Skin epidermis (tissue), 12 donors: ENCODE measurements at regions not wholly inside any gene's neighbourhood (a gene's known extent, or its start where the extent isn't known, plus 50 kb on each side); places are given as distances from the start of the nearest gene placed in this dataset.

Source experiments
- H3K27ac ChIP-seq, 21 experiments: fragments of 200-600 bp; sonication (generic) in 11 of 21; one replicate each; pipeline ENCODE4 v1.5.0; 2020; ENCODE audit warnings: mild to moderate bottlenecking in 3 of 21, inconsistent platforms in 2 of 21, moderate library complexity in 2 of 21
- H3K4me3 ChIP-seq, 7 experiments: fragments of 200-600 bp; sonication (generic) in 2 of 7; one replicate each; pipeline ENCODE4 v1.5.0; 2020; ENCODE audit warnings: inconsistent platforms in 2 of 7, mild to moderate bottlenecking in 2 of 7, moderate library complexity in 1 of 7

DNA sequence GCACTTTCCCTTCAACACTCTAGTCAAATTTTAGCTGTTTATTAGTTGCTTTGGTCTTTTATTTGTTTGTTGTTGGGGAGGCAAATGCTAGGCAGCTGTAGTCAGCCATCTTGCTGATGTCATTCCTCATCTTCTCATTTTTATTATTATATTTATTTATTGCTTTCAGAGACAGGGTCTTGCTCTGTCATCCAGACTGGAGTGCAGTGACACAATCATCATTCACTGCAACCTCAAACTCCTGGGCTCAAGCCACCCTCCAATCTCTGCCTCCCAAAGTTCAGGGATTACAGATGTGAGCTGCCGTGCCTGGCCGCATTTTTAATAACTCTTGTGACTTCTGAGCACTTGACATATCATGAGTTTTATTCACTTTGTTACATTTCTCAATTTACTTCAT, 441.4 kb downstream of the DIPK2A start:
- H3K27ac ChIP-seq = no peak overlapping the region
- H3K4me3 ChIP-seq = no peak overlapping the region

DNA sequence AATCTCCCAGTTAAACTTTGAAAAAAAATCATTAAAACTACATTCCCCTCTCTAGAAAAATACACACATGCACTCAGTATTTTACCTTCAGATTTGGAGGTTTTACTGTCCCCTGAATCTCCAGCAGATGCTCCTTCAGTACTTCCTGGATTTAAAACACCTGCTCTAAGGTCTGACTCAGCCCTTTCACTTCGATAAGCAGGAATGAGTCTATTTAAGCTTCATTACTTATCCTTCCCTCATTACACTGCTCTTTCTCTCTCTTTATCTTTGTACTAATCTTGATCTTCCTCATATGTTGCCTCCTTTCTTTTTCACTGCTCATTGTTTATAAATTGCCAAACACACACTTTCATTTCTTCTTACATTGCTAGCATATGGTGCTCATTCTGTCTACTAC, 443.9 kb downstream of the DIPK2A start:
- Histone ChIP-seq H3K27ac (no peak overlapping the region), H3K4me3 (no peak overlapping the region)

DNA sequence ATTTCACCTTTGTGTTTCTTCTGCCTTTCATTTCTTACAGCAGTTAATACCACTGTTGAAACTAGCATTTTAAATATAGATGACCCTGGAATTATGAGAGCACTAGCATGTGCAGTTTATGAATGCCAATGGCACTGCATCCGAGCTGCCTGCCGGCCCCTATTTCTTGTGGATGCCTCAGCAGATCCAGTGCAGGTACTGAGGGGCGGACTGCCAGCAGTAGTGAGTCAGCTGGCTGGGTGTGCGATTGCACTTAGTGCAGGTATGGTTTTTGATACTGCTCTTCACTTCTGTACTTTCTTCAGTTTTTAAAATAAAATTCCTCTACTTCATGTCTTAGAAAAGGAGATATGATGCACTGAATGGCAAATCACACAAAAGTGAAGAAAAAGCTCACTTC, 453.0 kb downstream of the DIPK2A start:
- Histone ChIP-seq H3K4me3 (no peak overlapping the region), H3K27ac (no peak overlapping the region)

DNA sequence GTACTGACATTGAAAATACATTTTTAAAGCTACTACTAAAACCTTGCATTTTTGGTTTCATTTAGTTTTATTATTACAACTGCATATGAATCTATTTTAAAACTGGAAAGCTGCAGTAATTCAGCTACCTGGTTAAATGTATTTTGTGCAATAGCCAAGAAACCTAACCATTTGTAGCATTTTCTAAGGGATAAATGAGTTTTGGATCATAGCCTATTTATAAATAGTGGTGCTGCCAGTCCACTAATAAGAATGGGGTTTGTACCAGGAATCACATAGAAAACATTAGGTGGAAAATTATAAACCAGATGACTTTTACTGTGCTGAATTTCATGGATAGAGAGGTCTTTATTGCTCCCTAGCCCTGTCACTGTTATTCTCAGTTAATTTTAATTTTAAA, 454.7 kb downstream of the DIPK2A start:
- H3K27ac ChIP-seq = no peak overlapping the region
- no peak overlapping the region for H3K4me3 ChIP-seq

DNA sequence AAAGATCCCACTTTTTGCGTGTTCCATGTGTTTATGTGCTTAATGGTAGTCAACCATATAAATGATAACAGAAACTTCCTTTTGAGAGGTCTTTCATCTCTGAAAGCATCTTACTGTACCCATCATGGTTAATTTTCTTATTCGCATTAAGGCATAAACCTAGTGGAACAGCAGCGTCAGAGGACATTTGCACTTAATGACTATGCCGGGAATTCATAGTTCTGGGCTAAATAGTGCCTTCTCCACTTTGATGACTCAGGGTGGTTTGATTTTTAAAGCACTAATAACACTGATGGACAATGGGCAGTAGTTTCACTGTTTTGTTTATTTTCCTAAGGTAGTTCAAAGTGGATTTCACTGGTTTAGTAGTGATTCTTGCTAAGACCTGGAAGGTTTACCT, 455.3 kb downstream of the DIPK2A start:
- Histone ChIP-seq H3K4me3 (no peak overlapping the region), H3K27ac (no peak overlapping the region)

DNA sequence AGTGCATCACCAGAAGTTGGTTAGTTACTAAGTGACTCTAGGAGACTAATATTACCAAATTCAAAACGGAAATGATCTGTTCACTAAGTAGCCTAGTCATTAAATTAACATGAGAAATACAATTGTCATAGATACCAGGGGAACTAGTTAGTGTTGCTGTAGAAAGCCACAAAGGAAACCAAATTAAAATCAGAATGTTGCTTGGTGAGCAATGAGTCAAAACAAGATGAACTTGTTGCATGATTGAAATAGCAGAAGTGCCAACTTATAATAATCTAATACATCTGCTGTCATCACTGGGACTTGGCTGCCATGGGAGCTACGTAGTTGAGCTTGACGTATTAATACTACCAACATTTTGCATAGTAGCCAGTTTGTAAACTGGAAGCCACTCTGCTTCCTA, 458.1 kb downstream of the DIPK2A start:
- no peak overlapping the region for H3K27ac ChIP-seq
- no peak overlapping the region for H3K4me3 ChIP-seq

DNA sequence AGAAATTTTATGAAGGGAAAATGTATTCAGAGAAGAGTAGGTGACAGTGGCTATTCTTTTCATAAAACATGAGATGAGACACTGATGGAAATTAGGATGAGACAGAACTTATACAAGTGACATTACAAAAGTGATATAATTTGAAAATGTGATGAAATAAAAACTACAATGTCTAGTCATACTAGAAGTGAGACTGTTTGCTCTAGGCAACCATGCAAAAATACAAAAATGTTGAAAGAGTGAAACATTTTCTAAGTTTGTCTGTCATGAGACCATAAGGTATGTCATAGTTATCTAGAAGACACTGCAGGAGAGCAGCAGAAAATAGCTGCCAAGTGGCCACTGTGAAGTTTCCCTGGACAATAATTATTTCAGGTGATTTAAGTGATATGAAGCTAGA, 459.5 kb downstream of the DIPK2A start:
- no peak overlapping the region for H3K27ac ChIP-seq
- H3K4me3 ChIP-seq = no peak overlapping the region

DNA sequence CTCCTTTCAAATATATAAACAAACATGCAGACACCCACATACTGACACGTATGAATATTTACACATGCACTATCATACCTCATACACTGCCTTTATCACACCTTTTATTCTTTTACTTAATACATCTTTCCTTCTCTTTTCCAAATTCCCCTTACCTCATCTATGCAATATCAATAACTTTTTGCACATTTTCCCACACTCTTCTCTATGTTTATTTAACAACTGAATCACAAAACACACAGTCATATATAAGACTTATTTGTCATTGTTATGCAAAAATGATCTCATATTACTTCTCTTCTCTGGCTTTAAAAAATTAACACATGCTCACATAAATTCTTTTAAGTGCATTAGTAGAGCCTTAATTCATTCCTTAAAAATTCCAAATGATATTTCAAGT, 461.4 kb downstream of the DIPK2A start:
- Histone ChIP-seq H3K4me3 (no peak overlapping the region), H3K27ac (no peak overlapping the region)

DNA sequence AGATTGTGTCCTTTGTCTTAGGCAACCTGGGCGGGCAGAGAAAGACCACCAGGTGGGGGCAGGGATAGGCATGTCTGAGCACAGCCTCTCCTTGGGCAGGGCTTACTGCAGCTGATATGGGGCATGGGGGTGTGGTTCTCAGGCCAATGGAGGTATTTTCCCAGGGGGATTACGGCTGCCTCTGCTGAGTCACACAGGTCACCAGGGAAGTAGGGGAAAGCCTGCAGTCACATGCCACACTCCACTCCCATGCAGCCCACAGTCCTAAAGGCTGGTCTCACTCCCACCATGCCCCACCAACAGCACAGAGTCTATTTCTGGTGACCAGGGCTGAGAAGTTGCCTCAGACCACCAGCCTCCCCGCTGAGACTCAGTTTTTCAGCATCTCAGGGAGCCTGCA, 466.4 kb downstream of the DIPK2A start:
- Histone ChIP-seq H3K4me3 (no peak overlapping the region), H3K27ac (no peak overlapping the region)

DNA sequence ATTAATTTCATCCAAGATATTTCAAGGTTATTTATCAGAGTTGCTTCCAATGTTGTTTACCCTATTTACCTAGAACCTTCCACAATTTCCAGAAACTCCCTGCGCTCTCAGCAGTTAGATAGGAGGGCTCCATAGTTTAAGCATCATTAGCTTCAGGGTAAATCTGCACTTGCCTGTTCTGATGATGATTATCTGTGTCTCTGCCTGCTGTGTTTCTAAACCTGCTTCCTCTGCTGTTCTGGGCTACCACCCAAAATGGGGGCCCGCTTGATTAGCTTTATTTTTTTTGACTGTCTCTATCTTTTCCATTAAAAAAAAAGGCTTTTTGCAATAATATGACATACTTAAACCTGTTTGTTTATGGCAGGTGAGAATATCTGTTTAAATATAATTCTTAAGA, 472.4 kb downstream of the DIPK2A start:
- no peak overlapping the region for H3K27ac ChIP-seq
- no peak overlapping the region for H3K4me3 ChIP-seq

DNA sequence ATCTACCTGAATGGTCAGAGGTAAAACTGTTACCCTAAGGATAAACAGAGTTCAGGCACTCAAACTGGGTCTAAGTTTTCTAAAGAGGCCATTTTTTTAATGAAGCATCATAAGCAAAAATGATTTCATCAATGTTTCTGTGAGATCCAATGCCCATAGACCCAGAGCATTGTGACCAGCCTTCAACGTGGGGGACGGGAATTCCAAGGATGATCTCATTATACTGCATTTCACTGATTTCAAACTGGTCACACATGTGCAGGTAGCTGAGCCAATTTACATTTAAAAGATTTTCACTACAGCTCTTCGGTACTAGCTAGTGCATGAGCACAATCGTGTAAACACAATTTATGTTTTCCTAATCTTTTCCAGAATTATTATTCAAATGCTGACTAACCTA, 472.9 kb downstream of the DIPK2A start:
- Histone ChIP-seq H3K27ac (no peak overlapping the region), H3K4me3 (no peak overlapping the region)

DNA sequence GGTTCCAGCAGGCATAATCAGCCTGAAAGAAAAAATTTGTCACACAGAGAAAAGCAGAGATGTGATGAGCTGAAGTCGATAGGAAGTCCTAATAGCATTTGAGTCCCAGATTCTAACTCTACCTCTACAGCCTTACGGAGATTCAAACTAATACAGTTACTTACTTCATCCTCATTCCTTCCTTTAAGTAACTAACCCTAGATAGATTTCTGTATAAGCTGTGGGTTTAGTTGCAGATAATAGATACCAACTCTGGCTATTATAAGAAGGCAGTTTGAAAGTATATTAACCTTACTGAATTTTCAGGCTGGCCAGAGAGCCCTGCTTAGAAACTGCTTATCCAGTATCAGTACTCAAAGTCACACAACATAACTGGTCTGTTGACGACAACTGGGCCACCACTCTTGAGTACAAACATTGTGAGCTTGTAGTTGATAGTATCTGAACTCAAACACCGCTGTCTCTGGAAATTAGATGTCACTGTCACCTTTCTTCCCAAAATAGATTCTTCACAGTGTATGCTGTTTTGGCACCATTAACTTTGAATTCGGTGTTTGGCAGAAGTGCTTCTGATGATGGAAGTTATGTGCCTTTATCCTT, 484.3 kb downstream of the DIPK2A start:
- no peak overlapping the region for H3K27ac ChIP-seq
- no peak overlapping the region for H3K4me3 ChIP-seq

DNA sequence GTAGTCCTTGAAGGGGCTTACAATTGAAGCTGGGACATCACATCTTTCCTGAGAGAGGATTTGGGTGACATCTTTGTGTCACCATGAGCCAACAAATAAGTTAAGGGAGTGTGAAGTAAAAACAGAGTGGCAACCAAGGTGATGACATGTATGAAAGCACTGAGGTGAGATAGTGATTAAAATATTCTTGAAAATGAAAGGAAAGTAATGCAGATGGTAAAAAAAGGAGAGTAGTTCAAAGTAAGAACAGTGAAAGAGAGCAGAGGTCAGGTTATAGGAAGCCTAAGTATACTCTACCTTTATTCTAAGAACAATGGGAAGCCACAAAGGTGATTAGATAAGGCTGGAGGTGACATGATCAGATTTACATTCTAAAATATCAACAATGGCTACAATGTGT, 486.1 kb downstream of the DIPK2A start:
- Histone ChIP-seq H3K4me3 (no peak overlapping the region), H3K27ac (no peak overlapping the region)

DNA sequence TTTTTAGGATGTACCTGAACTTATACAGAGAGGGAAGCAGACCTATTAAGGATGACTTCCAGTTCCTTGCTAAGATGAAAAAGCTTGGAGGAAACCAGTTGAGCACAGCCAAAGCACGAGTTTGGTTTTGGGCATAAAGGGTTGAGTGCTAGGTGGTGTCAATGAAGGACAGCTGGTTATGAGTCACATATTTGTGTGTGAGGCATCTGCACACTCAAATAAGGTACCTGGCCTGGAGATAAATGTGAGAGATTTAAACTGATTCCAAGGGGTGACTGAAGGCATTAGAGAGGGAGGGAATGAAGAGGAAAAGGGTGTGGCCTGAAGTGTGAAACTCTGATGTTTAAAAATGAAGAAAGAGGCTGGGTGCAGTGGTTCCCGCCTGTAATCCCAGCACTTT, 486.7 kb downstream of the DIPK2A start:
- H3K4me3 ChIP-seq = no peak overlapping the region
- no peak overlapping the region for H3K27ac ChIP-seq

DNA sequence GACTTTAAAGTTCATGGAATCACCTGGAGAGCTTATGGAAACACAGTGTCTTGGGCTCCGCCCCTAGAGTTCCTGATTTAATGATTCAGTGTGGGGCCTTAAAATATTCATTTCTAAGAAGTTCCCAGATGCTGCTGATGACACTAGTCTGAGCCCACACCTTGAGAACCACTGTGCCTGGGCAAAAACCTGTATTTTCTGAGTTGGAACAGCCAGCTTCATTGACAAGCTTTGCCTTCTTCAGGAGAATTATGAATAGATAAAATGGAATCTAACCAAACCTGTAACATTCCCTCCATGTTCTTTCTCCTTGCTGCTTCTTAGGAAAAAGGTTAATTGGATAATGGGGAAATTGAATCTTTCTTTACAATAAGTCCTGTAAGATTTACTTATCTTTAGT, 490.7 kb downstream of the DIPK2A start:
- H3K27ac ChIP-seq = no peak overlapping the region
- no peak overlapping the region for H3K4me3 ChIP-seq

DNA sequence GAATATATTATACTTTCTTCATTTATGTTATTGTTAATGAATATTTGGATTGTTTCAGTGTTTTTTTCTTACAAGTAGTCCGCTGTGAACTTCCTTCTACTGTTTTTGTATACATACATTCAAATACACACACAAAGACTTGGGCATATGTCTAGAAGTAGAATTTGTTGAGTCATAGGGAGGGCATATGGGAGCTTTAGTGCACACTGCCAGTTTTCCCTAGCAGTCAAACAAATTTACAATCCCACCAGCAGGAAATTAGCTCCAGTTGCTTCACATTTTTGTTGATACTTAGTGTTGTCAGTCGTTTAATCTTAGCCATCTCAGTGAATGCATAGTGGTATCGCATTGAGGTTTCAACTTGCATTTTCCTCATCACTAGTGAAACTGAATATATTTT, 492.3 kb downstream of the DIPK2A start:
- Histone ChIP-seq H3K4me3 (no peak overlapping the region), H3K27ac (no peak overlapping the region)

DNA sequence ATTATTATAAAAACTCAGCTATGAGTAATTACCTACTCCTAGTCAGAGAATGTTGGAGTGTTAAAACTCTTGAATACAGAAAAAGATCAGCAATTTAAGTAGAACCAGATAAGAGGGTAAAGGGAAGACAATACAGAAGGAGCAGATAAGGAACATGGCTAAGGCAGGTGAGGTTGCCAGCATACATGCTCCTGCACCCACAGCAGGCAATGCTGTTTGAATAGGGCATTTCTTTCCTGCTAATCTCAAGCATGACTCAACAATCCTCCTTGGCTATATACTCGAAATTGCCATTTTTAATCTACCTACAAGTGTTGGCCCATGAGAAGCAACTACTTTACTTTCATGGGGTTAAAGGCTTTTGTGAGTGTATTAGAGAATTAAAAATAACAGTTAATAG, 494.5 kb downstream of the DIPK2A start:
- H3K27ac ChIP-seq = no peak overlapping the region
- H3K4me3 ChIP-seq = no peak overlapping the region

DNA sequence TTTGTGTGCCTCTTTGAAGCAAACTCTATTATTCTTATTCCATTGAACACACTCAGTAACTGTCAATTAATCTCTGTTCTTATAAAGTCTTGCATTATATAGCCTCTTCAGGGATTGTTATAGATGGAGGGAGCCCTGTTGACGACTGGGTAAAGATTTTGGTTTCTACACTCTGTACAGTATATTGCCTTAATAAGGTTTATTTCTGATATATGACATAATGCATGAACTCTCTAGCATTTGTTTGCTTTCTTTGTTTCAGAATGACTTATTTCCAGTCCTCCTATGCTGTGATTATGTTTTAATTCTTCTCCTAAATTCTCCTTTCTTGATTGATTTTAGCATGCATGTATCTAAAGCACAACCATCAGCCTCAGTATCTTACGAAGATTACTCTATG, 494.9 kb downstream of the DIPK2A start:
- H3K4me3 ChIP-seq = no peak overlapping the region
- no peak overlapping the region for H3K27ac ChIP-seq

DNA sequence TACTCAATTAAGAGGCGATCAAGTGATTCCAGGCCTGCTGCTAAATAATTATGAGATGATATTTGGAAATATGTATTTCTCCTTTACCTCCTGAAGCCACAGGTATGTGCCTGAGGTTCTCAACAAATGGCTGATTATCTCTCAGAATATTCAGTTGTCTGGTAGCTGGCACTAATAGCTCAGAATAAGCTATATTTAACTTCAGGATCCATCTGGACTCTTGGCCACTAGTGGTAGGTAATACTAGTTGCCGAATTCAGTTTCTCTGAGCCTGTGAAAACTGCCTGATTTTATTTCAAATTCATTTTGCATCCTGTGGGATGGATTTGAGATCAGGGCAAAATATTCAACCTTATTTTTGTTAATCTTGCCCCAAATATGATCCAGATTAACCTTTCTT, 499.0 kb downstream of the DIPK2A start:
- Histone ChIP-seq H3K27ac (no peak overlapping the region), H3K4me3 (no peak overlapping the region)

DNA sequence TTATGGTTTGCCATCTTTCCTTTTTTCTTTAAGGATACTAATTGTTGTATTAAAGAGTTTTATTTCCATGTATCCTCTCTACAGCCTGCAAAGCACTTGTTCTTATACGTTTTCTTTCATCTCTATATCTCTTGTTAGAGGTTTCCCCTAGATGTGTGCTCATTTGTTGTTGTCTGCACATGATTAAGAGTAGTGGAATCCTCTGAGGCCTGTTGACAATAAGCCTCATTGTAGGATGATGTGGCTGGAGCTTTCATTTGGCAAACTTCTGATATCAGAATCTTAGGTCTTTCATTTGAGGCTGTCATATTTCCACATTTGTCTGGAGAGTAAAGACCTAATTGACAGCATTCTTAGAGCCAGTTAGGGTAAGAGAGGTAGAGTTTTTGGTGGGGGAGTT, 506.0 kb downstream of the DIPK2A start:
- H3K27ac ChIP-seq = no peak overlapping the region

DNA sequence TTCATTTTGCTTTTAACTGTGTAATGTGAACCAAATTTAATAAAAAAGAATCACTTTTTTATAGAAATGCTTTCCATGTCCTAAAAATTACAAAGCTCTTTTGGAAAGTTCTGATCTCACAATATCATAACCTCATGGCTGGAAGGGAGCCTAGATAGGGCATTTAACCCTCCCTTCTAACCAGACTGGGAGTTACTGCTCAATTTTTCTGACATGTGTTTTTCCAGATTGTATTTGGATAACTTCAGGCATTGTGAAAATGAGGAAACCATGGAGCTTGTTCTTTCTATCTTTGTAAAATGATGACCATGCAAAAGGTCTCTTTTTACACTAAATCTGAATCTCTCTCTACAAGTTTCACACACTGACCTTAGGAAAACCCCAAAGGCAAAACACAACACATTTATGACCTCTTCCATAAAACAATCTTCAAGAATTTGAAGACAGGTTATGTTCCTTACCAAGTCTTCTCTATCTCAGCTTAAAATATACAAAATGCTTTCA, 508.8 kb downstream of the DIPK2A start:
- Histone ChIP-seq H3K27ac (no peak overlapping the region), H3K4me3 (no peak overlapping the region)

More for the DNA sequence above, 506.0 kb downstream of the DIPK2A start:
- H3K4me3 ChIP-seq = no peak overlapping the region

DNA sequence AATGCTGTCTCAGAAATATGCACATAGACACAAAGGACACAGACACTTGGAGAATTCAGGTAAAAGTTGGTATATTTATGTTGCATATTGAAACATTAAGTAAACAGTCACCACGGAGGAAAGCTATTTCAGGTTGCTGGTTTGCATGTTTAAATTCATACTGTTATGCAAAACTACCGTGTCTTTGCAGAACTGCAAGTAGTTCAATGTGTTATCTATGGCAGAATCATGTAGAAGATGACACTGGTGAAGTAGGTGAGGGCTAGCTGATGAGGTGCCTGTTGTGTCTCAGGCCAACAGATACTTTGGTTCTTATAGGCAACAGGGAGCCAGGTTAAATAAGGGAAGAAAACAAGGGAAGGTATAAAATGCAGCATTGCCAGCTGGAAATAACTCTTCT, 511.3 kb downstream of the DIPK2A start:
- no peak overlapping the region for H3K4me3 ChIP-seq
- no peak overlapping the region for H3K27ac ChIP-seq

DNA sequence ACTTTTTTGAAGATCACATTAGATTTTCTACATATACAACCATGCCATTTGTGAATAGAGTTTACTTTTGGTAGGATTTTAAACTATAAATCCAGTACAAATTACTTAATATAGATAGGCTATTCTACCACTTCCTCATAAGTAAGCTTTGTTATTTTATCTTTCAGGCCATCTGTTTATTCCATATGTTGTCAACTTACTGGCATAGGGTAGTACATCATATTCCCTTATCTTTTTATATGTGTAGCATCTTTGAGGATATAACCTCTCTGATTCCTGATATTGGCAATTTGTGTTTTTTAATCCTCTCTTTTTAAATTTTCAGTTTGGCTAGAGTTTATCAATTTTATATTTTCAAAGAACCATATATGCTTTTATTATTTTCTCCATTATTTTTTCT, 515.4 kb downstream of the DIPK2A start:
- Histone ChIP-seq H3K27ac (no peak overlapping the region), H3K4me3 (no peak overlapping the region)
